Stomach (tissue), 4 donors: ENCODE measurements at regions not wholly inside any gene's neighbourhood (a gene's known extent, or its start where the extent isn't known, plus 50 kb on each side); places are given as distances from the start of the nearest gene placed in this dataset.

ENCODE experiments used
- CTCF ChIP-seq, 7 experiments: fragments of 450-650 bp in 4 of 7; fragments of 200-600 bp in 3 of 7; sonication (generic) in 3 of 7; IDR thresholded peaks; one replicate each; pipeline ENCODE4 v1.5.1; 2016 to 2019; ENCODE audit warnings: antibody characterized with exemption in 7 of 7, control low read depth in 2 of 7, mild to moderate bottlenecking in 1 of 7
- POLR2A ChIP-seq, 4 donors: fragments of 450-650 bp; IDR thresholded peaks; one replicate each; pipeline ENCODE4 v1.6.1; 2016; ENCODE audit warnings: antibody characterized with exemption in 4 of 4, control low read depth in 2 of 4, mild to moderate bottlenecking in 1 of 4, moderate library complexity in 1 of 4
- POLR2AphosphoS5 ChIP-seq, 3 donors: sonication (generic); formaldehyde crosslinking; IDR thresholded peaks; one replicate each; pipeline ENCODE4 v1.6.1; 2016; ENCODE audit warnings: antibody characterized with exemption in 3 of 3

- no peak for TF ChIP-seq CTCF (IDR thresholded peaks at IDR 0.05)
- TF ChIP-seq POLR2A (IDR thresholded peaks at IDR 0.05), result no peak
- TF ChIP-seq POLR2AphosphoS5 (IDR thresholded peaks at IDR 0.05), result no peak
Observed at GRCh38 chr5:74017786-74018211, 391.8 kb downstream of the ARHGEF28 start.
